ENCODE measurements at regions not wholly inside any gene's neighbourhood (a gene's known extent, or its start where the extent isn't known, plus 50 kb on each side); places are given as distances from the start of the nearest gene placed in this dataset.
"Not testable (repeated sequence)": the region's sequence is repeated elsewhere in the genome, so short reads cannot be mapped to it uniquely, and the experiment has no call there.

- DNase-seq (ENCODE audit: low read depth, low spot score); H3K4me3 ChIP-seq (ENCODE audit: low read depth, low read length); in situ Hi-C loops (cut with HindIII; ENCODE audit: low sequenced_read_pairs): not testable (repeated sequence)
These were observed 133.2 kb upstream of the LRRC61 start for GRCh38 chr7:150189963-150190362.

DNA sequence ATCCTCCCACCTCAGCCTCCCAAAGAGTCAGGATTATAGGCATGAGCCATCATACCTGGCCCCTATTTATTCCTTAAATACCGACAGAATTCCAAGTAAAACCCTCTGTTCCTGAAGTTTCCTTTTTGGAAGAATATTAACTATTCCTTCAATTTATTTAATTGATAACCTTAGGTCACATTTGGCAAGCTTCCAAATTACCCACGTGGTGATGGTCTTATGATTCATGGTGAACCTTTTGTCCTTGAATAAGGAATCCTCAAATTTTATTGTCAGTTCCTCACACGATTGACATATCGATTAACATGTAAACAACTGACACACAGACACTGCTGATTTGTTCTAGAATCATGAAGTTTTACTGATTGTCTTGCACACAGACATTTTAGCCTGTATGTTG lies 130.6 kb upstream of the LRRC61 start:
- DNase-seq (ENCODE audit: low read depth, low spot score); H3K4me3 ChIP-seq (ENCODE audit: low read depth, low read length); in situ Hi-C loops (cut with HindIII; ENCODE audit: low sequenced_read_pairs): not testable (repeated sequence)

DNA sequence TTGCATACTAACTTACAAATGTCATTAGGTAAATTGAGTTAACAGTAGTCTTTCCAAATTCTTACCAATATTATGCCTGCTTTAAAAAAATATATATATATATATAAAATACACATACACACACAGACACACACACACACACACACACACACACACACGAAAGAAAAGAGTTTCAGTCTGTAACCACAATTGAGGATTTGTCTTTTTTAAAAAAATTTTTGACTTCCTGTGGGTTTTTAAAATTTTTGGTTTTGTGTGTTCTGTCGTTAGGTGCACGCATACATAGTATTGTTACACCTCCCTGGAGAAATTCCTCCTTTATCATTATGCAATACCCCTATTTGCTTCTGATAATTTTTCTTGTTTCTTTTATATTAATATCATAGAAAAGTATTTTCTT lies 129.3 kb upstream of the LRRC61 start:
- in situ Hi-C loops (cut with HindIII; ENCODE audit: low sequenced_read_pairs); H3K4me3 ChIP-seq (ENCODE audit: low read depth, low read length); DNase-seq (ENCODE audit: low read depth, low spot score): not testable (repeated sequence)
